CD4-positive, alpha-beta memory T cell (primary cell): ENCODE measurements at regions not wholly inside any gene's neighbourhood (a gene's known extent, or its start where the extent isn't known, plus 50 kb on each side); places are given as distances from the start of the nearest gene placed in this dataset.

Experiments
- CTCF ChIA-PET: fragments of 350-600 bp; sonication (Branson Sonifier 250); formaldehyde crosslinking; loops from one replicate; lab custom pipeline; 2021; ENCODE audit warnings: inconsistent platforms; ENCODE audit not compliant: partially characterized antibody; lab: Charles Lee
- POLR2A ChIA-PET: fragments of 350-600 bp; sonication (Branson Sonifier 250); formaldehyde crosslinking; loops from one replicate; lab custom pipeline; 2021; ENCODE audit not compliant: partially characterized antibody; lab: Charles Lee
- DNase-seq, 5 donors: peaks; one replicate each; pipeline versions ENCODE4 v3.0.0 to v3.0.0-alpha.2; 2020 to 2022; ENCODE audit warnings: mixed read lengths in 1 of 5
- H3K27ac ChIP-seq: one replicate; pipeline ENCODE4 v1.7.0; 2013; ENCODE audit warnings: low read depth, low read length
- H3K27me3 ChIP-seq: 2 replicates; pipeline ENCODE4 v1.7.0; 2013; ENCODE audit warnings: mild to moderate bottlenecking, low read length, moderate library complexity; ENCODE audit not compliant: insufficient read depth
- H3K36me3 ChIP-seq: 2 replicates; pipeline ENCODE4 v1.7.0; 2013; ENCODE audit warnings: mild to moderate bottlenecking, low read length, moderate library complexity; ENCODE audit not compliant: insufficient read depth
- H3K4me1 ChIP-seq: 2 replicates; pipeline ENCODE4 v1.7.0; 2013; ENCODE audit warnings: mild to moderate bottlenecking, low read length, moderate library complexity; ENCODE audit not compliant: insufficient read depth
- H3K4me3 ChIP-seq, 2 donors: one replicate each; pipeline ENCODE4 v1.7.0; 2013; ENCODE audit warnings: low read length in 2 of 2, mild to moderate bottlenecking in 1 of 2
- H3K9me3 ChIP-seq, 2 donors: one replicate each; pipeline ENCODE4 v1.7.0; 2013; ENCODE audit warnings: low read length in 2 of 2, control low read depth in 1 of 2; ENCODE audit not compliant: control insufficient read depth in 1 of 2
- H3K27ac Mint-ChIP-seq, 7 donors: one replicate each; pipeline ENCODE4 v1.8.0; 2020 to 2021; ENCODE audit warnings: mixed read lengths in 7 of 7, mild to moderate bottlenecking in 6 of 7, inconsistent platforms in 3 of 7, moderate library complexity in 3 of 7
- H3K27me3 Mint-ChIP-seq, 2 donors: one replicate each; pipeline ENCODE4 v1.8.0; 2020 to 2021; ENCODE audit warnings: mixed read lengths in 2 of 2
- H3K36me3 Mint-ChIP-seq, 2 donors: one replicate each; pipeline ENCODE4 v1.8.0; 2020 to 2021; ENCODE audit warnings: mixed read lengths in 2 of 2, inconsistent platforms in 1 of 2, mild to moderate bottlenecking in 1 of 2
- H3K4me1 Mint-ChIP-seq, 4 donors: one replicate each; pipeline ENCODE4 v1.8.0; 2020 to 2021; ENCODE audit warnings: mixed read lengths in 4 of 4, mild to moderate bottlenecking in 1 of 4
- H3K4me3 Mint-ChIP-seq, 8 donors: one replicate each; pipeline ENCODE4 v1.8.0; 2020 to 2021; ENCODE audit warnings: mixed read lengths in 8 of 8, mild to moderate bottlenecking in 7 of 8, moderate library complexity in 6 of 8, inconsistent platforms in 3 of 8
- H3K9me3 Mint-ChIP-seq, 8 donors: one replicate each; pipeline ENCODE4 v1.8.0; 2020 to 2021; ENCODE audit warnings: mixed read lengths in 8 of 8, mild to moderate bottlenecking in 5 of 8, inconsistent platforms in 3 of 8, moderate library complexity in 1 of 8
- intact Hi-C: fragments of 100-400 bp; cut with micrococcal nuclease; formaldehyde crosslinking; loops from one replicate; pipeline ENCODE4 v1.15.1; 2023

GRCh38 chr15:36478561-36478960, 100.9 kb upstream of the CDIN1 start:
- H3K36me3 Mint-ChIP-seq = no peaks in the 10 kb centered on the region
- no peak overlapping the region for H3K27ac Mint-ChIP-seq
- H3K4me3 Mint-ChIP-seq = no peak overlapping the region
- Histone ChIP-seq H3K36me3 (no peaks in the 10 kb centered on the region), H3K4me1 (no peaks in the 10 kb centered on the region), H3K9me3 (no peaks in the 10 kb centered on the region), H3K27ac (no peak overlapping the region), H3K4me3 (no peak overlapping the region), H3K27me3 (no peaks in the 10 kb centered on the region)
- ChIA-PET POLR2A (no interaction called here), CTCF (no interaction called here)
- DNase-seq = no peak
- intact Hi-C loops = no loop called here
- H3K4me1 Mint-ChIP-seq = no peaks in the 10 kb centered on the region
- peaks cover 1 to 4% of the 10 kb centered on the region in 2 donors for H3K27me3 Mint-ChIP-seq
- no peaks in the 10 kb centered on the region for H3K9me3 Mint-ChIP-seq

GRCh38 chr15:36479200-36479896, 100.1 kb upstream of the CDIN1 start:
- no peaks in the 10 kb centered on the region for H3K9me3 ChIP-seq
- Mint-ChIP-seq H3K27ac (no peak overlapping the region), H3K4me3 (no peak overlapping the region), H3K27me3 (peaks cover 1 to 4% of the 10 kb centered on the region in 2 donors), H3K36me3 (no peaks in the 10 kb centered on the region), H3K4me1 (no peaks in the 10 kb centered on the region), H3K9me3 (no peaks in the 10 kb centered on the region)
- intact Hi-C loops = no loop called here
- DNase-seq = no peak
- H3K4me1 ChIP-seq = no peaks in the 10 kb centered on the region
- no peaks in the 10 kb centered on the region for H3K36me3 ChIP-seq
- no peak overlapping the region for H3K27ac ChIP-seq
- ChIA-PET POLR2A (no interaction called here), CTCF (no interaction called here)
- H3K27me3 ChIP-seq = no peaks in the 10 kb centered on the region
- no peak overlapping the region for H3K4me3 ChIP-seq

GRCh38 chr15:36481156-36481555, 98.3 kb upstream of the CDIN1 start:
- no peak for DNase-seq
- Histone ChIP-seq H3K4me3 (no peak overlapping the region), H3K27ac (no peak overlapping the region), H3K27me3 (no peaks in the 10 kb centered on the region), H3K9me3 (no peaks in the 10 kb centered on the region), H3K36me3 (no peaks in the 10 kb centered on the region), H3K4me1 (no peaks in the 10 kb centered on the region)
- no peaks in the 10 kb centered on the region for H3K4me1 Mint-ChIP-seq
- ChIA-PET POLR2A (no interaction called here), CTCF (no interaction called here)
- intact Hi-C loops = no loop called here
- H3K4me3 Mint-ChIP-seq = no peak overlapping the region
- H3K27ac Mint-ChIP-seq = no peak overlapping the region
- peaks cover under 1 to 1% of the 10 kb centered on the region in 2 donors for H3K27me3 Mint-ChIP-seq
- H3K36me3 Mint-ChIP-seq = no peaks in the 10 kb centered on the region
- no peaks in the 10 kb centered on the region for H3K9me3 Mint-ChIP-seq

- CTCF ChIA-PET = no interaction called here
- no peaks in the 10 kb centered on the region for H3K4me1 ChIP-seq
These were observed 96.0 kb upstream of the CDIN1 start for GRCh38 chr15:36483409-36483808.

GRCh38 chr15:36484038-36484778, 95.2 kb upstream of the CDIN1 start:
- POLR2A ChIA-PET = no interaction called here
- Mint-ChIP-seq H3K36me3 (no peaks in the 10 kb centered on the region), H3K9me3 (no peaks in the 10 kb centered on the region), H3K4me1 (no peaks in the 10 kb centered on the region), H3K27ac (no peak overlapping the region), H3K4me3 (no peak overlapping the region), H3K27me3 (peaks cover 0 to 1% of the 10 kb centered on the region in 2 donors)
- CTCF ChIA-PET = no interaction called here
- H3K27me3 ChIP-seq = no peaks in the 10 kb centered on the region
- no peaks in the 10 kb centered on the region for H3K36me3 ChIP-seq
- no peak overlapping the region for H3K4me3 ChIP-seq
- H3K9me3 ChIP-seq = no peaks in the 10 kb centered on the region
- intact Hi-C loops = no loop called here
- H3K27ac ChIP-seq = no peak overlapping the region
- no peak for DNase-seq
- H3K4me1 ChIP-seq = no peaks in the 10 kb centered on the region

More at GRCh38 chr15:36483409-36483808, 96.0 kb upstream of the CDIN1 start:
- H3K4me1 Mint-ChIP-seq = no peaks in the 10 kb centered on the region
- Histone ChIP-seq H3K9me3 (no peaks in the 10 kb centered on the region), H3K27ac (no peak overlapping the region), H3K27me3 (no peaks in the 10 kb centered on the region), H3K4me3 (no peak overlapping the region), H3K36me3 (no peaks in the 10 kb centered on the region)
- H3K4me3 Mint-ChIP-seq = no peak overlapping the region
- H3K27ac Mint-ChIP-seq = no peak overlapping the region
- H3K9me3 Mint-ChIP-seq = no peaks in the 10 kb centered on the region
- H3K27me3 Mint-ChIP-seq = peaks cover 0 to 1% of the 10 kb centered on the region in 2 donors
- intact Hi-C loops = no loop called here
- H3K36me3 Mint-ChIP-seq = no peaks in the 10 kb centered on the region
- DNase-seq = no peak
- POLR2A ChIA-PET = no interaction called here

- CTCF ChIA-PET = no interaction called here
- H3K27ac Mint-ChIP-seq = peak overlapping the region in 1 of 7 donors; percentile 78
These were observed 87.5 kb upstream of the CDIN1 start for GRCh38 chr15:36491912-36492311.

GRCh38 chr15:36495456-36495991, 83.9 kb upstream of the CDIN1 start:
- peaks cover 2 to 3% of the 10 kb centered on the region in 2 donors for H3K27me3 Mint-ChIP-seq
- no peak overlapping the region for H3K4me3 Mint-ChIP-seq
- intact Hi-C loops = no loop called here

More at GRCh38 chr15:36491912-36492311, 87.5 kb upstream of the CDIN1 start:
- H3K4me3 ChIP-seq = no peak overlapping the region
- no peaks in the 10 kb centered on the region for H3K36me3 Mint-ChIP-seq
- no peak overlapping the region for H3K4me3 Mint-ChIP-seq
- no peaks in the 10 kb centered on the region for H3K4me1 Mint-ChIP-seq
- no peaks in the 10 kb centered on the region for H3K27me3 ChIP-seq
- no peaks in the 10 kb centered on the region for H3K36me3 ChIP-seq
- no peak overlapping the region for H3K27ac ChIP-seq
- POLR2A ChIA-PET = no interaction called here
- H3K27me3 Mint-ChIP-seq = peaks cover 0 to 2% of the 10 kb centered on the region in 2 donors
- H3K4me1 ChIP-seq = no peaks in the 10 kb centered on the region
- no peaks in the 10 kb centered on the region for H3K9me3 Mint-ChIP-seq
- no peaks in the 10 kb centered on the region for H3K9me3 ChIP-seq
- no peak for DNase-seq
- intact Hi-C loops = no loop called here

More at GRCh38 chr15:36495456-36495991, 83.9 kb upstream of the CDIN1 start:
- POLR2A ChIA-PET = no interaction called here
- CTCF ChIA-PET = no interaction called here
- Histone ChIP-seq H3K27me3 (no peaks in the 10 kb centered on the region), H3K4me3 (no peak overlapping the region), H3K4me1 (no peaks in the 10 kb centered on the region), H3K27ac (no peak overlapping the region), H3K9me3 (no peaks in the 10 kb centered on the region), H3K36me3 (no peaks in the 10 kb centered on the region)
- Mint-ChIP-seq H3K9me3 (no peaks in the 10 kb centered on the region), H3K36me3 (no peaks in the 10 kb centered on the region), H3K4me1 (no peaks in the 10 kb centered on the region), H3K27ac (no peak overlapping the region)
- no peak for DNase-seq
